ENCODE measurements at regions not wholly inside any gene's neighbourhood (a gene's known extent, or its start where the extent isn't known, plus 50 kb on each side); places are given as distances from the start of the nearest gene placed in this dataset.

DNA sequence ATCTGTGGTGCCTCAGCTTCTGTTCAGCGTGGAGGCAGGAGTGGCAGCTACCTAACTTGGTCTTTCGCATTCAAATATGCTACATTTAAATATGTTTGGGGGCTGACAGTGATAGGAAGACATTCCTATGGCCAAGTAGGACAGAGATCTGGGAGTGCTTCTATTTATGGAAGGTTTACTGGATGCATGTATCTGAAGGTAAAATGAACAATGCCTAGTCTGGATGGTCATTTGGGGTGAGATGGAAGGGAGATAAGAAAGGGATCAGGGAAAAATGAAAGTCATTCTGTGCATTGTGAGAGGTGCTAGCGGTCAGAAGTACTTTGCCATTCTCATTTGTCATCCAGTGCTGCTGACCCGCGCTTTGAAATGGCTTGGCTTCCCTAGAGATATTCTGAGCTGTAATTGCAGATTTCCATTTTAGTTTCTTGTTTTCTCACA is 107.3 kb upstream of the FOXN2 start:
- DNase-seq (ENCODE audit: low read depth, low spot score), result no peak
- TF ChIP-seq CTCF (IDR thresholded peaks at IDR 0.05; ENCODE audit: low read depth, low read length), result no peak
- H3K4me3 ChIP-seq (ENCODE audit: low read depth, low read length), result no peak overlapping the region
- in situ Hi-C loops (cut with HindIII; ENCODE audit: low sequenced_read_pairs), result no loop called here

DNA sequence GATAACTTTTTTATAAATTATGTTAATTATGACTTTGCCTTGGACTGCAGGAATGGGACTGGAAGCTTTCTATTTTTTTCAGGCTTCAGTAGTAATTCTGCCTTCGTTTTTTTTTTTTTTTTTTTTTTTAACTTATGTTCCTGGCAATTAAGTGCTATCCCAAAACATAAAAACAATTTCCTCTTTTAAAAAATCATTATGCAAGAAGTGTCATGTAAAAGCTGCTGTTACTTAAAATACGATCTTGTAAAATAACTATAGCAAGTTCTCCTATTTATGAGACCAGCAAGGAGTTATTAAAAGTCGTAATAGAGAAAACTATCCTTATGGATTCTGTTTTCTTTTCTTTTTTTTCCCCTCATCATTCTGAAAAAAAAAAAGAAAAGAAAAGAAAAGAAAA is 106.6 kb upstream of the FOXN2 start:
- TF ChIP-seq CTCF (IDR thresholded peaks at IDR 0.05; ENCODE audit: low read depth, low read length), result no peak
- in situ Hi-C loops (cut with HindIII; ENCODE audit: low sequenced_read_pairs), result no loop called here
- no peak for DNase-seq (ENCODE audit: low read depth, low spot score)
- no peak overlapping the region for H3K4me3 ChIP-seq (ENCODE audit: low read depth, low read length)

- no peak for TF ChIP-seq CTCF (IDR thresholded peaks at IDR 0.05; ENCODE audit: low read depth, low read length)
- DNase-seq (ENCODE audit: low read depth, low spot score), result no peak
- in situ Hi-C loops (cut with HindIII; ENCODE audit: low sequenced_read_pairs), result no loop called here
- H3K4me3 ChIP-seq (ENCODE audit: low read depth, low read length), result no peak overlapping the region
Observed at GRCh38 chr2:48209214-48209885, 105.1 kb upstream of the FOXN2 start.

DNA sequence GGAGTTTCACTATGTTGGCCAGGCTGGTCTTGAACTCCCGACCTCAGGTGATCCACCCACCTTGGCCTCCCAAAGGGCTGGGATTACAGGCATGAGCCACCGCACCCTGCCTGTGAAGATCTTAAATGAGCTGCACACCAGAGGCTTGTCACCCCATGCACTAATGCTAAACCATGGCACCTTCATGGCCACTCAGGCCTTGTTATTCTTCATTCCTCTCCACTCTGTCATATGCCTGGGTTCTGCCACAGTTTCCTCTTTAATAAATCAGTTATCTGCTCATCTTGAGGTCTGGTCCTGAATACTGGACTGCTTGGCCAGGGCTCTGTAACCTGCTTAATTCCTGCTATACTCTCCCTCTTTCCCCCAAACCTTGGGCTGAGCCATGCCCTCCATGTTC is 104.3 kb upstream of the FOXN2 start:
- TF ChIP-seq CTCF (IDR thresholded peaks at IDR 0.05; ENCODE audit: low read depth, low read length), result no peak
- in situ Hi-C loops (cut with HindIII; ENCODE audit: low sequenced_read_pairs), result no loop called here
- no peak for DNase-seq (ENCODE audit: low read depth, low spot score)
- no peak overlapping the region for H3K4me3 ChIP-seq (ENCODE audit: low read depth, low read length)

- no peak for TF ChIP-seq CTCF (IDR thresholded peaks at IDR 0.05; ENCODE audit: low read depth, low read length)
Observed at GRCh38 chr2:48213646-48214045, 100.8 kb upstream of the FOXN2 start.

GRCh38 chr2:48218169-48218568 is 96.3 kb upstream of the FOXN2 start:
- H3K4me3 ChIP-seq (ENCODE audit: low read depth, low read length), result no peak overlapping the region
- in situ Hi-C loops (cut with HindIII; ENCODE audit: low sequenced_read_pairs), result no loop called here
- no peak for TF ChIP-seq CTCF (IDR thresholded peaks at IDR 0.05; ENCODE audit: low read depth, low read length)
- no peak for DNase-seq (ENCODE audit: low read depth, low spot score)

More at GRCh38 chr2:48213646-48214045, 100.8 kb upstream of the FOXN2 start:
- in situ Hi-C loops (cut with HindIII; ENCODE audit: low sequenced_read_pairs), result no loop called here
- no peak overlapping the region for H3K4me3 ChIP-seq (ENCODE audit: low read depth, low read length)
- DNase-seq (ENCODE audit: low read depth, low spot score), result no peak

- no peak for DNase-seq (ENCODE audit: low read depth, low spot score)
- in situ Hi-C loops (cut with HindIII; ENCODE audit: low sequenced_read_pairs), result no loop called here
- H3K4me3 ChIP-seq (ENCODE audit: low read depth, low read length), result no peak overlapping the region
- no peak for TF ChIP-seq CTCF (IDR thresholded peaks at IDR 0.05; ENCODE audit: low read depth, low read length)
Observed at GRCh38 chr2:48219234-48219554, 95.3 kb upstream of the FOXN2 start.
